Astrocyte (in vitro differentiated cells and primary cell): ENCODE measurements at regions not wholly inside any gene's neighbourhood (a gene's known extent, or its start where the extent isn't known, plus 50 kb on each side); places are given as distances from the start of the nearest gene placed in this dataset.

Experiments
- DNase-seq: peaks from one replicate; pipeline ENCODE4 v3.0.0-alpha.2; 2010; ENCODE audit warnings: low read depth
- FAIRE-seq: peaks from 2 replicates; lab custom pipeline; 2011; peaks lifted over from hg19 to GRCh38; lab: Jason Lieb, UNC
- H2AFZ ChIP-seq: 2 replicates; pipeline ENCODE4 v1.6.0; 2012; ENCODE audit warnings: low read depth, low read length, inconsistent platforms
- H3K27ac ChIP-seq: 2 replicates; pipeline ENCODE4 v1.5.1; 2011; ENCODE audit warnings: low read depth, low read length, inconsistent platforms
- H3K27me3 ChIP-seq: 2 replicates; pipeline ENCODE4 v1.6.0; 2011; ENCODE audit warnings: low read length, inconsistent platforms; ENCODE audit not compliant: insufficient read depth
- H3K36me3 ChIP-seq: 2 replicates; pipeline ENCODE4 v1.5.1; 2011; ENCODE audit warnings: low read length, inconsistent platforms; ENCODE audit not compliant: insufficient read depth
- H3K4me1 ChIP-seq: 2 replicates; pipeline ENCODE4 v1.5.1; 2011; ENCODE audit warnings: low read length, inconsistent platforms; ENCODE audit not compliant: insufficient read depth
- H3K4me2 ChIP-seq: 2 replicates; pipeline ENCODE4 v1.6.0; 2012; ENCODE audit warnings: low read length, inconsistent platforms
- H3K4me3 ChIP-seq: 2 replicates; pipeline ENCODE4 v1.5.1; 2011; ENCODE audit warnings: low read depth, mild to moderate bottlenecking, low read length, inconsistent platforms; ENCODE audit not compliant: insufficient read depth
- H3K79me2 ChIP-seq: 2 replicates; pipeline ENCODE4 v1.6.0; 2012; ENCODE audit warnings: mild to moderate bottlenecking, low read length, inconsistent platforms; ENCODE audit not compliant: insufficient read depth
- H3K9ac ChIP-seq: 2 replicates; pipeline ENCODE4 v1.6.0; 2012; ENCODE audit warnings: mild to moderate bottlenecking, low read length, inconsistent platforms
- H3K9me3 ChIP-seq: 2 replicates; pipeline ENCODE4 v1.5.1; 2012; ENCODE audit warnings: low read depth, mild to moderate bottlenecking, low read length, inconsistent platforms; ENCODE audit not compliant: insufficient read depth
- H4K20me1 ChIP-seq: 2 replicates; pipeline ENCODE4 v1.6.0; 2012; ENCODE audit warnings: low read length, inconsistent platforms; ENCODE audit not compliant: insufficient read depth
- H3K27ac Mint-ChIP-seq: one replicate; pipeline ENCODE4 v1.8.0; 2021; ENCODE audit warnings: mild to moderate bottlenecking, mixed read lengths; ENCODE audit not compliant: unreplicated experiment
- H3K27me3 Mint-ChIP-seq: one replicate; pipeline ENCODE4 v1.8.0; 2021; ENCODE audit warnings: low read depth, mixed read lengths; ENCODE audit not compliant: unreplicated experiment
- H3K36me3 Mint-ChIP-seq: one replicate; pipeline ENCODE4 v1.8.0; 2021; ENCODE audit warnings: low read depth, mixed read lengths; ENCODE audit not compliant: unreplicated experiment
- H3K4me1 Mint-ChIP-seq: one replicate; pipeline ENCODE4 v1.8.0; 2021; ENCODE audit warnings: low read depth, mixed read lengths; ENCODE audit not compliant: unreplicated experiment
- H3K4me3 Mint-ChIP-seq: one replicate; pipeline ENCODE4 v1.8.0; 2021; ENCODE audit warnings: mild to moderate bottlenecking, moderate library complexity, mixed read lengths; ENCODE audit not compliant: unreplicated experiment
- H3K9me3 Mint-ChIP-seq: one replicate; pipeline ENCODE4 v1.8.0; 2021; ENCODE audit warnings: mild to moderate bottlenecking, mixed read lengths; ENCODE audit not compliant: unreplicated experiment
- CTCF ChIP-seq: IDR thresholded peaks from 2 replicates; pipeline ENCODE4 v1.5.1; 2011; ENCODE audit warnings: low read depth, mild to moderate bottlenecking, inconsistent platforms, low read length, moderate library complexity; ENCODE audit not compliant: insufficient read depth
- EZH2 ChIP-seq: IDR thresholded peaks from 2 replicates; pipeline ENCODE4 v1.6.1; 2012; ENCODE audit warnings: mild to moderate bottlenecking, low read length, inconsistent platforms; ENCODE audit not compliant: insufficient read depth

- H3K27me3 Mint-ChIP-seq, result no peaks in the 10 kb centered on the region
- Histone ChIP-seq H3K9ac (no peak overlapping the region), H3K4me1 (no peaks in the 10 kb centered on the region), H4K20me1 (no peaks in the 10 kb centered on the region), H3K27me3 (no peaks in the 10 kb centered on the region), H3K4me2 (no peak overlapping the region), H3K9me3 (no peaks in the 10 kb centered on the region), H3K36me3 (no peaks in the 10 kb centered on the region), H3K79me2 (no peaks in the 10 kb centered on the region), H2AFZ (no peak overlapping the region), H3K27ac (no peak overlapping the region), H3K4me3 (no peak overlapping the region)
- H3K27ac Mint-ChIP-seq, result no peak overlapping the region
- H3K4me3 Mint-ChIP-seq, result no peak overlapping the region
- DNase-seq (no peak), FAIRE-seq (no peak)
- no peaks in the 10 kb centered on the region for H3K36me3 Mint-ChIP-seq
- H3K4me1 Mint-ChIP-seq, result no peaks in the 10 kb centered on the region
- H3K9me3 Mint-ChIP-seq, result no peaks in the 10 kb centered on the region
- TF ChIP-seq CTCF (no peak), EZH2 (no peak)
Measured at GRCh38 chr2:53183581-53183980, 584.0 kb upstream of the CHAC2 start.

GRCh38 chr2:53182601-53183000 lies 585.0 kb upstream of the CHAC2 start:
- Mint-ChIP-seq H3K4me3 (no peak overlapping the region), H3K4me1 (no peaks in the 10 kb centered on the region), H3K27ac (no peak overlapping the region), H3K9me3 (no peaks in the 10 kb centered on the region), H3K27me3 (no peaks in the 10 kb centered on the region), H3K36me3 (no peaks in the 10 kb centered on the region)
- TF ChIP-seq CTCF, result no peak
- no peak for TF ChIP-seq EZH2
- Histone ChIP-seq H3K9me3 (no peaks in the 10 kb centered on the region), H3K4me1 (no peaks in the 10 kb centered on the region), H3K9ac (no peak overlapping the region), H3K4me2 (no peak overlapping the region), H3K27ac (no peak overlapping the region), H3K79me2 (no peaks in the 10 kb centered on the region), H3K36me3 (no peaks in the 10 kb centered on the region), H3K27me3 (no peaks in the 10 kb centered on the region), H2AFZ (no peak overlapping the region), H3K4me3 (no peak overlapping the region), H4K20me1 (no peaks in the 10 kb centered on the region)
- DNase-seq (no peak), FAIRE-seq (no peak)

GRCh38 chr2:53181759-53182158 lies 585.8 kb upstream of the CHAC2 start:
- Mint-ChIP-seq H3K4me1 (no peaks in the 10 kb centered on the region), H3K36me3 (no peaks in the 10 kb centered on the region), H3K27ac (no peak overlapping the region), H3K4me3 (no peak overlapping the region), H3K27me3 (no peaks in the 10 kb centered on the region), H3K9me3 (no peaks in the 10 kb centered on the region)
- Histone ChIP-seq H3K36me3 (no peaks in the 10 kb centered on the region), H2AFZ (no peak overlapping the region), H3K4me2 (no peak overlapping the region), H3K4me1 (no peaks in the 10 kb centered on the region), H4K20me1 (no peaks in the 10 kb centered on the region), H3K9me3 (no peaks in the 10 kb centered on the region), H3K4me3 (no peak overlapping the region), H3K79me2 (no peaks in the 10 kb centered on the region), H3K27me3 (no peaks in the 10 kb centered on the region), H3K27ac (no peak overlapping the region), H3K9ac (no peak overlapping the region)
- TF ChIP-seq EZH2 (no peak), CTCF (no peak)
- DNase-seq (no peak), FAIRE-seq (no peak)
